ENCODE measurements at regions not wholly inside any gene's neighbourhood (a gene's known extent, or its start where the extent isn't known, plus 50 kb on each side); places are given as distances from the start of the nearest gene placed in this dataset.

DNA sequence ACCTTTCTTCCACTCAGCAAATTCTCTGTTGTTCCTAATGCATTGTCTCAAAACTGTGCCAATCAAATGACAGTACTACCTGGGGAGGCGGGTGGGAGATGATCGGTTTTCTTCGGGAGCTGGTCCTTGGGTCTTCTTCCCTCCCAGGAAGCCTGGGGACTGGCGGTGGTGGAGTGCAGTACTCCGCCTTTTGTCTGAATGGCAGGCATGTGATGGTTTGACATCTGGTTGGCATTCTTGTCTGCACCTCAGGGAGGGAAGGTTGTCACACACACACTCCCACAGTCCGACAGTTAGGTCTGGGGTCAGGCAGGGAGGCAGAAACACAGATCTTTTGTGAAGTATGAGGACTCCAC lies 114.8 kb downstream of the SNAPC1 start:
- TF ChIP-seq POLR2A (IDR thresholded peaks at IDR 0.05) (no peak), EP300 (IDR thresholded peaks at IDR 0.05) (no peak)
- TF ChIP-seq, protein P1, sequence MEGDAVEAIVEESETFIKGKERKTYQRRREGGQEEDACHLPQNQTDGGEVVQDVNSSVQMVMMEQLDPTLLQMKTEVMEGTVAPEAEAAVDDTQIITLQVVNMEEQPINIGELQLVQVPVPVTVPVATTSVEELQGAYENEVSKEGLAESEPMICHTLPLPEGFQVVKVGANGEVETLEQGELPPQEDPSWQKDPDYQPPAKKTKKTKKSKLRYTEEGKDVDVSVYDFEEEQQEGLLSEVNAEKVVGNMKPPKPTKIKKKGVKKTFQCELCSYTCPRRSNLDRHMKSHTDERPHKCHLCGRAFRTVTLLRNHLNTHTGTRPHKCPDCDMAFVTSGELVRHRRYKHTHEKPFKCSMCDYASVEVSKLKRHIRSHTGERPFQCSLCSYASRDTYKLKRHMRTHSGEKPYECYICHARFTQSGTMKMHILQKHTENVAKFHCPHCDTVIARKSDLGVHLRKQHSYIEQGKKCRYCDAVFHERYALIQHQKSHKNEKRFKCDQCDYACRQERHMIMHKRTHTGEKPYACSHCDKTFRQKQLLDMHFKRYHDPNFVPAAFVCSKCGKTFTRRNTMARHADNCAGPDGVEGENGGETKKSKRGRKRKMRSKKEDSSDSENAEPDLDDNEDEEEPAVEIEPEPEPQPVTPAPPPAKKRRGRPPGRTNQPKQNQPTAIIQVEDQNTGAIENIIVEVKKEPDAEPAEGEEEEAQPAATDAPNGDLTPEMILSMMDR (IDR thresholded peaks at IDR 0.05): no peak
